OCI-LY7 (cell line): ENCODE measurements at regions not wholly inside any gene's neighbourhood (a gene's known extent, or its start where the extent isn't known, plus 50 kb on each side); places are given as distances from the start of the nearest gene placed in this dataset.

Experiments
- CTCF ChIP-seq: fragments of 200-600 bp; sonication (generic); conservative IDR thresholded peaks from 2 replicates; pipeline ENCODE4 v1.5.1; 2014; ENCODE audit warnings: mild to moderate bottlenecking, antibody characterized with exemption, low read length, moderate library complexity, mixed read lengths
- EZH2phosphoT487 ChIP-seq: fragments of 200-600 bp; sonication (generic); IDR thresholded peaks from 2 replicates; pipeline ENCODE4 v1.6.1; 2018; ENCODE audit warnings: low read depth, borderline replicate concordance, mild to moderate bottlenecking, mixed run types, antibody characterized with exemption, low read length, moderate library complexity, mixed read lengths

- TF ChIP-seq CTCF (no peak), EZH2phosphoT487 (no peak)
Measured at GRCh38 chr11:28834877-28835276, 726.7 kb downstream of the METTL15 start.
